ENCODE measurements at regions not wholly inside any gene's neighbourhood (a gene's known extent, or its start where the extent isn't known, plus 50 kb on each side); places are given as distances from the start of the nearest gene placed in this dataset.

DNA sequence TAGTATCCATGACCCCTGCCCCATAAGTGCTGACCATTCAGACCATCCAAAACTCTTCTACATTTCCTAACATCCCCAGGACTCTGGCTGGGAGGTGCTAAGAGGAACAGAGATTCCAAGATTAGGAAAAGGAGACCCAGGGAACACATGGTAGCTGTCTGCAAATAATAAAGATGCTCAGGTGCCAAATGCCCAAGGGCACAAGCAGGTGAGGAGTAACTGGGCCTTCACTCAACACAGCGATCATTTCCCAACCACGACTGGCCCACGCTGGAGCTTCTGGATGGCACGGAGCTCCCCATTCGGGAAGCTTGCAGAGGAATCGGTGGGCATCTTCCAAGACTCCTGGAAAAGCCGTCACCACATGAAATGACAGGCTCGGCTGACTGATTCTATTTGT is 255.9 kb upstream of the SMIM21 start:
- TF ChIP-seq YY1 (IDR thresholded peaks at IDR 0.05; ENCODE audit: low read depth) = no peak
- no peak for TF ChIP-seq TAF1 (IDR thresholded peaks at IDR 0.05; ENCODE audit: low read depth)
- no peak for TF ChIP-seq NFIC (IDR thresholded peaks at IDR 0.05)
- TF ChIP-seq RAD21 (IDR thresholded peaks at IDR 0.05; ENCODE audit: low read depth) = no peak
- TF ChIP-seq, protein P1, sequence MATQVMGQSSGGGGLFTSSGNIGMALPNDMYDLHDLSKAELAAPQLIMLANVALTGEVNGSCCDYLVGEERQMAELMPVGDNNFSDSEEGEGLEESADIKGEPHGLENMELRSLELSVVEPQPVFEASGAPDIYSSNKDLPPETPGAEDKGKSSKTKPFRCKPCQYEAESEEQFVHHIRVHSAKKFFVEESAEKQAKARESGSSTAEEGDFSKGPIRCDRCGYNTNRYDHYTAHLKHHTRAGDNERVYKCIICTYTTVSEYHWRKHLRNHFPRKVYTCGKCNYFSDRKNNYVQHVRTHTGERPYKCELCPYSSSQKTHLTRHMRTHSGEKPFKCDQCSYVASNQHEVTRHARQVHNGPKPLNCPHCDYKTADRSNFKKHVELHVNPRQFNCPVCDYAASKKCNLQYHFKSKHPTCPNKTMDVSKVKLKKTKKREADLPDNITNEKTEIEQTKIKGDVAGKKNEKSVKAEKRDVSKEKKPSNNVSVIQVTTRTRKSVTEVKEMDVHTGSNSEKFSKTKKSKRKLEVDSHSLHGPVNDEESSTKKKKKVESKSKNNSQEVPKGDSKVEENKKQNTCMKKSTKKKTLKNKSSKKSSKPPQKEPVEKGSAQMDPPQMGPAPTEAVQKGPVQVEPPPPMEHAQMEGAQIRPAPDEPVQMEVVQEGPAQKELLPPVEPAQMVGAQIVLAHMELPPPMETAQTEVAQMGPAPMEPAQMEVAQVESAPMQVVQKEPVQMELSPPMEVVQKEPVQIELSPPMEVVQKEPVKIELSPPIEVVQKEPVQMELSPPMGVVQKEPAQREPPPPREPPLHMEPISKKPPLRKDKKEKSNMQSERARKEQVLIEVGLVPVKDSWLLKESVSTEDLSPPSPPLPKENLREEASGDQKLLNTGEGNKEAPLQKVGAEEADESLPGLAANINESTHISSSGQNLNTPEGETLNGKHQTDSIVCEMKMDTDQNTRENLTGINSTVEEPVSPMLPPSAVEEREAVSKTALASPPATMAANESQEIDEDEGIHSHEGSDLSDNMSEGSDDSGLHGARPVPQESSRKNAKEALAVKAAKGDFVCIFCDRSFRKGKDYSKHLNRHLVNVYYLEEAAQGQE (IDR thresholded peaks at IDR 0.05; ENCODE audit: low read depth) = no peak
- TF ChIP-seq TEAD4 (IDR thresholded peaks at IDR 0.05) = no peak

Data from Ishikawa (cell line).